ENCODE measurements at regions not wholly inside any gene's neighbourhood (a gene's known extent, or its start where the extent isn't known, plus 50 kb on each side); places are given as distances from the start of the nearest gene placed in this dataset.

GRCh38 chr10:58087896-58088295, 179.8 kb downstream of the IPMK start:
- no peaks in the 10 kb centered on the region for H3K36me3 ChIP-seq (ENCODE audit: insufficient read depth)
- H3K4me1 ChIP-seq (ENCODE audit: insufficient read depth): no peaks in the 10 kb centered on the region
- H3K27ac ChIP-seq (ENCODE audit: low read depth): no peak overlapping the region
- no peak for DNase-seq (ENCODE audit: extremely low spot score)
- H3K4me3 ChIP-seq (ENCODE audit: low read depth, low read length): no peak overlapping the region

- WGBS: 89% methylated on average over 2 of the region's 2 CpGs
- H3K4me3 ChIP-seq (ENCODE audit: low read depth, low read length): no peak overlapping the region
- H3K36me3 ChIP-seq (ENCODE audit: insufficient read depth): no peaks in the 10 kb centered on the region
- no peaks in the 10 kb centered on the region for H3K4me1 ChIP-seq (ENCODE audit: insufficient read depth)
- H3K27ac ChIP-seq (ENCODE audit: low read depth): no peak overlapping the region
- DNase-seq (ENCODE audit: extremely low spot score): no peak
These were observed 180.9 kb downstream of the IPMK start for GRCh38 chr10:58086763-58087150.

GRCh38 chr10:58086144-58086762, 181.4 kb downstream of the IPMK start:
- no peak for DNase-seq (ENCODE audit: extremely low spot score)
- H3K27ac ChIP-seq (ENCODE audit: low read depth): no peak overlapping the region
- WGBS: 61% methylated on average over 2 of the region's 2 CpGs

GRCh38 chr10:58082248-58082647, 185.4 kb downstream of the IPMK start:
- no peak overlapping the region for H3K27ac ChIP-seq (ENCODE audit: low read depth)
- H3K4me3 ChIP-seq (ENCODE audit: low read depth, low read length): no peak overlapping the region
- H3K36me3 ChIP-seq (ENCODE audit: insufficient read depth): no peaks in the 10 kb centered on the region
- H3K4me1 ChIP-seq (ENCODE audit: insufficient read depth): no peaks in the 10 kb centered on the region
- 83% methylated on average over 3 of the region's 3 CpGs for WGBS
- DNase-seq (ENCODE audit: extremely low spot score): no peak

More at GRCh38 chr10:58086144-58086762, 181.4 kb downstream of the IPMK start:
- Histone ChIP-seq H3K4me3 (ENCODE audit: low read depth, low read length) (no peak overlapping the region), H3K4me1 (ENCODE audit: insufficient read depth) (no peaks in the 10 kb centered on the region), H3K36me3 (ENCODE audit: insufficient read depth) (no peaks in the 10 kb centered on the region)

GRCh38 chr10:58081353-58081752, 186.3 kb downstream of the IPMK start:
- 10% methylated on average over 2 of the region's 2 CpGs for WGBS
- DNase-seq (ENCODE audit: extremely low spot score): no peak

GRCh38 chr10:58079461-58079860, 188.2 kb downstream of the IPMK start:
- Histone ChIP-seq H3K4me1 (ENCODE audit: insufficient read depth) (no peaks in the 10 kb centered on the region), H3K27ac (ENCODE audit: low read depth) (no peak overlapping the region), H3K4me3 (ENCODE audit: low read depth, low read length) (no peak overlapping the region), H3K36me3 (ENCODE audit: insufficient read depth) (no peaks in the 10 kb centered on the region)
- 94% methylated on average over 2 of the region's 2 CpGs for WGBS
- no peak for DNase-seq (ENCODE audit: extremely low spot score)

More at GRCh38 chr10:58081353-58081752, 186.3 kb downstream of the IPMK start:
- H3K27ac ChIP-seq (ENCODE audit: low read depth): no peak overlapping the region
- H3K4me1 ChIP-seq (ENCODE audit: insufficient read depth): no peaks in the 10 kb centered on the region
- no peaks in the 10 kb centered on the region for H3K36me3 ChIP-seq (ENCODE audit: insufficient read depth)
- H3K4me3 ChIP-seq (ENCODE audit: low read depth, low read length): no peak overlapping the region

- no peak overlapping the region for H3K27ac ChIP-seq (ENCODE audit: low read depth)
- 66% methylated on average over 3 of the region's 3 CpGs for WGBS
- H3K4me3 ChIP-seq (ENCODE audit: low read depth, low read length): no peak overlapping the region
- no peaks in the 10 kb centered on the region for H3K36me3 ChIP-seq (ENCODE audit: insufficient read depth)
- H3K4me1 ChIP-seq (ENCODE audit: insufficient read depth): no peaks in the 10 kb centered on the region
- DNase-seq (ENCODE audit: extremely low spot score): no peak
These were observed 195.1 kb downstream of the IPMK start for GRCh38 chr10:58072634-58073033.

- no peak overlapping the region for H3K27ac ChIP-seq (ENCODE audit: low read depth)
- no peak overlapping the region for H3K4me3 ChIP-seq (ENCODE audit: low read depth, low read length)
- 76% methylated on average over 6 of the region's 6 CpGs for WGBS
- no peaks in the 10 kb centered on the region for H3K4me1 ChIP-seq (ENCODE audit: insufficient read depth)
- DNase-seq (ENCODE audit: extremely low spot score): no peak
- no peaks in the 10 kb centered on the region for H3K36me3 ChIP-seq (ENCODE audit: insufficient read depth)
These were observed 196.7 kb downstream of the IPMK start for GRCh38 chr10:58070956-58071355.

GRCh38 chr10:58068809-58069208, 198.9 kb downstream of the IPMK start:
- H3K4me1 ChIP-seq (ENCODE audit: insufficient read depth): no peaks in the 10 kb centered on the region
- DNase-seq (ENCODE audit: extremely low spot score): no peak
- H3K36me3 ChIP-seq (ENCODE audit: insufficient read depth): no peaks in the 10 kb centered on the region
- no peak overlapping the region for H3K4me3 ChIP-seq (ENCODE audit: low read depth, low read length)
- 95% methylated on average over 2 of the region's 2 CpGs for WGBS
- H3K27ac ChIP-seq (ENCODE audit: low read depth): no peak overlapping the region

GRCh38 chr10:58066979-58067378, 200.7 kb downstream of the IPMK start:
- Histone ChIP-seq H3K36me3 (ENCODE audit: insufficient read depth) (no peaks in the 10 kb centered on the region), H3K27ac (ENCODE audit: low read depth) (no peak overlapping the region), H3K4me3 (ENCODE audit: low read depth, low read length) (no peak overlapping the region), H3K4me1 (ENCODE audit: insufficient read depth) (no peaks in the 10 kb centered on the region)
- WGBS: 68% methylated on average over 4 of the region's 4 CpGs
- DNase-seq (ENCODE audit: extremely low spot score): no peak

- DNase-seq (ENCODE audit: extremely low spot score): no peak
- 38% methylated on average over 4 of the region's 4 CpGs for WGBS
- no peak overlapping the region for H3K27ac ChIP-seq (ENCODE audit: low read depth)
- no peaks in the 10 kb centered on the region for H3K36me3 ChIP-seq (ENCODE audit: insufficient read depth)
- no peak overlapping the region for H3K4me3 ChIP-seq (ENCODE audit: low read depth, low read length)
- H3K4me1 ChIP-seq (ENCODE audit: insufficient read depth): no peaks in the 10 kb centered on the region
These were observed 201.6 kb downstream of the IPMK start for GRCh38 chr10:58066126-58066525.

- H3K4me1 ChIP-seq (ENCODE audit: insufficient read depth): no peaks in the 10 kb centered on the region
- WGBS: 16% methylated on average over 6 of the region's 6 CpGs
- H3K4me3 ChIP-seq (ENCODE audit: low read depth, low read length): no peak overlapping the region
- DNase-seq (ENCODE audit: extremely low spot score): no peak
- H3K27ac ChIP-seq (ENCODE audit: low read depth): no peak overlapping the region
- no peaks in the 10 kb centered on the region for H3K36me3 ChIP-seq (ENCODE audit: insufficient read depth)
These were observed 202.2 kb downstream of the IPMK start for GRCh38 chr10:58065529-58065815.

GRCh38 chr10:58064714-58065528, 202.8 kb downstream of the IPMK start:
- H3K27ac ChIP-seq (ENCODE audit: low read depth): no peak overlapping the region
- peak; percentile 43 for DNase-seq (ENCODE audit: extremely low spot score)
- no peaks in the 10 kb centered on the region for H3K36me3 ChIP-seq (ENCODE audit: insufficient read depth)
- H3K4me1 ChIP-seq (ENCODE audit: insufficient read depth): no peaks in the 10 kb centered on the region
- H3K4me3 ChIP-seq (ENCODE audit: low read depth, low read length): no peak overlapping the region
- 55% methylated on average over 4 of the region's 4 CpGs for WGBS

GRCh38 chr10:58063861-58064480, 203.7 kb downstream of the IPMK start:
- WGBS: 44% methylated on average over 7 of the region's 7 CpGs
- DNase-seq (ENCODE audit: extremely low spot score): no peak
- H3K36me3 ChIP-seq (ENCODE audit: insufficient read depth): no peaks in the 10 kb centered on the region
- H3K4me3 ChIP-seq (ENCODE audit: low read depth, low read length): no peak overlapping the region
- H3K4me1 ChIP-seq (ENCODE audit: insufficient read depth): no peaks in the 10 kb centered on the region
- H3K27ac ChIP-seq (ENCODE audit: low read depth): no peak overlapping the region
